ENCODE measurements at regions not wholly inside any gene's neighbourhood (a gene's known extent, or its start where the extent isn't known, plus 50 kb on each side); places are given as distances from the start of the nearest gene placed in this dataset.

DNA sequence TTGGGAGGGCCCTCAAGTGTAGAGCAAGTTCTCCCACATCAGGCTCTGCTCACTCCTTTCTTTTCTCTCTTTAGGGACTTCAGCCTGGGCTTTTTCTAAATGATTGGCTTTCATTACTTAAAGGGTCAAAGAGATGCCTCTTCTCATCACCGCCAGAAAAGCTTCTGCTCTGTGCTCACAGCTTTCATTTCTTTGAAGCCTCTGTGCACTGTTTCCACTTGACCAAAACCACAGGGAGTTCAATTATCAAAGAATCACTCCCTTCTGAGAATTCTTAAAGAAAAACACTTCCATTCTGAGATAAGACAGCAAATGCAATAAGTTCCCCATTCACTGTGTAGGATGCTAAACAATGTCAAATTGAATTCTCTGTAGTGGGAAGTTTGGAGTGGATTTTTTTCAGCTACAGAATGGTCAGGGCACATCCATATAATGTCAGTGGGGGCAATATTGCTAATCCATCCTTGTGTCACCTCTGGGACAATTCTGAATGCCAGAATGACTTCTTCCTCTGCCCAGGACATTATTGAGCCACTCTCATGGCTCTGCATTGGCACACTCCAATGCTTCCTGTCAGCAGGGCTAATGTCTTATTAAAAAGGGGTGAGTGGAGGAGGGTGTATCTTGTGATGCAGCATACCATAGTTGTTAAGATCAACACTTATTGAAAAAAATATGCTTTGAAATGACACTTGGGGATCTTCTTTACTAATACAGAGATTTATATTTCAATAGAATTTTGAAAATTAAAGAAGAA, 217.6 kb downstream of the SNCA start:
- Histone ChIP-seq H3K4me2 (ENCODE audit: low read length) (no peak overlapping the region), H4K20me1 (ENCODE audit: control insufficient read depth, insufficient read depth, low read depth, low read length) (no peaks in the 10 kb centered on the region)

DNA sequence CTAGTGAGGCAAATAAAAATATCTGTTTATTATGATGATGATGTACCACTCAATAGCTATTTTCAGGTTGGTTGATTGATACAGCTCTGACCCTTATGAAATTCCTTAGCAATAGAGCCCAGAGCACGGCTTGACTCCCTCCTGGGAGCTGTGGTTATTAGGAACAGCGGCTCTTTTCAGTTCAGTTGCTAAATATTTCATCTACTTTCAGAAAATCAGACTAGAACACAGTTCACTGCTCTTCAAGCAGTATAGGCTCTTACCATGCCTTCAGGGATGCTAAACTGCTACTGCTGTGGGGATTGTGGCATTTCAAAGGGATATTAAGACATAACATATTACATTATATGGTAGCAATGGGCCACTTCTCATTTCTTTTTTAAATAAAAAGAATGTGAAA, 218.8 kb downstream of the SNCA start:
- Histone ChIP-seq H3K27me3 (ENCODE audit: control insufficient read depth, low read length) (no peaks in the 10 kb centered on the region), H3K9me2 (replicated peaks; ENCODE audit: control insufficient read depth, low read length) (no peaks in the 10 kb centered on the region), H3K4me2 (ENCODE audit: low read length) (no peak overlapping the region), H3K9me3 (ENCODE audit: control insufficient read depth, insufficient read depth, low read length) (no peaks in the 10 kb centered on the region), H3K4me3 (ENCODE audit: low read length) (no peak overlapping the region), H3K79me2 (ENCODE audit: control insufficient read depth, low read length) (no peaks in the 10 kb centered on the region), H3F3A (ENCODE audit: control insufficient read depth, insufficient read depth) (no peaks in the 10 kb centered on the region), H3K27ac (ENCODE audit: low read depth, low read length) (no peak overlapping the region), H3K36me3 (ENCODE audit: control insufficient read depth, low read length) (no peaks in the 10 kb centered on the region), H4K20me1 (ENCODE audit: control insufficient read depth, insufficient read depth, low read depth, low read length) (no peaks in the 10 kb centered on the region), H3K4me1 (ENCODE audit: control insufficient read depth, low read length) (no peaks in the 10 kb centered on the region)
- TF ChIP-seq, protein P1, sequence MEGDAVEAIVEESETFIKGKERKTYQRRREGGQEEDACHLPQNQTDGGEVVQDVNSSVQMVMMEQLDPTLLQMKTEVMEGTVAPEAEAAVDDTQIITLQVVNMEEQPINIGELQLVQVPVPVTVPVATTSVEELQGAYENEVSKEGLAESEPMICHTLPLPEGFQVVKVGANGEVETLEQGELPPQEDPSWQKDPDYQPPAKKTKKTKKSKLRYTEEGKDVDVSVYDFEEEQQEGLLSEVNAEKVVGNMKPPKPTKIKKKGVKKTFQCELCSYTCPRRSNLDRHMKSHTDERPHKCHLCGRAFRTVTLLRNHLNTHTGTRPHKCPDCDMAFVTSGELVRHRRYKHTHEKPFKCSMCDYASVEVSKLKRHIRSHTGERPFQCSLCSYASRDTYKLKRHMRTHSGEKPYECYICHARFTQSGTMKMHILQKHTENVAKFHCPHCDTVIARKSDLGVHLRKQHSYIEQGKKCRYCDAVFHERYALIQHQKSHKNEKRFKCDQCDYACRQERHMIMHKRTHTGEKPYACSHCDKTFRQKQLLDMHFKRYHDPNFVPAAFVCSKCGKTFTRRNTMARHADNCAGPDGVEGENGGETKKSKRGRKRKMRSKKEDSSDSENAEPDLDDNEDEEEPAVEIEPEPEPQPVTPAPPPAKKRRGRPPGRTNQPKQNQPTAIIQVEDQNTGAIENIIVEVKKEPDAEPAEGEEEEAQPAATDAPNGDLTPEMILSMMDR (IDR thresholded peaks at IDR 0.05; ENCODE audit: low read depth, low read length, poor library complexity, severe bottlenecking) = no peak
- TF ChIP-seq EZH2phosphoT487 (IDR thresholded peaks at IDR 0.05; ENCODE audit: borderline replicate concordance, low read length) = no peak

More for the DNA sequence above, 217.6 kb downstream of the SNCA start:
- TF ChIP-seq, protein P1 (IDR thresholded peaks at IDR 0.05; ENCODE audit: low read depth, low read length, poor library complexity, severe bottlenecking) = no peak
- no peak for TF ChIP-seq EZH2phosphoT487 (IDR thresholded peaks at IDR 0.05; ENCODE audit: borderline replicate concordance, low read length)
- Histone ChIP-seq H3K79me2 (ENCODE audit: control insufficient read depth, low read length) (no peaks in the 10 kb centered on the region), H3K27me3 (ENCODE audit: control insufficient read depth, low read length) (no peaks in the 10 kb centered on the region), H3K36me3 (ENCODE audit: control insufficient read depth, low read length) (no peaks in the 10 kb centered on the region), H3K9me2 (replicated peaks; ENCODE audit: control insufficient read depth, low read length) (no peaks in the 10 kb centered on the region), H3F3A (ENCODE audit: control insufficient read depth, insufficient read depth) (no peaks in the 10 kb centered on the region), H3K27ac (ENCODE audit: low read depth, low read length) (no peak overlapping the region), H3K9me3 (ENCODE audit: control insufficient read depth, insufficient read depth, low read length) (no peaks in the 10 kb centered on the region), H3K4me1 (ENCODE audit: control insufficient read depth, low read length) (no peaks in the 10 kb centered on the region), H3K4me3 (ENCODE audit: low read length) (no peak overlapping the region)

DNA sequence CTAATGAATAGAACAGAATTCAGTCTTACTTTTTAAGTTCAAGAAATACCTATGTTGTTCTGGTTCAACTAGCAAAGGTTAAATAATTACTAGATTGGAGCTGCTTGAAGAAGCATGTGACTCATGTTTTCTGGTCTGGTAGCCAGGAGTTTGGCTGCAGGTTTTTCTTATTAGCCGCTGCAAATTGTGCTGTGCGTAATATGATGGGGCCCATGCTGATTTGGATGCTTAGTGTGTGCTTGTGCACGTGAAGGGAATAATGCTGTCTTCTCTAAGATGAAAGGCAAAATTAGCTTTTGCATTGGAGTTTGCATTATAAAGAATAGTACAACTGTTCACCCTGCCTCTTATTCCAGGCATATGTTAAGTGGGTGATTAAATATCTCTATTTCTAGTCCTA, 219.6 kb downstream of the SNCA start:
- Histone ChIP-seq H3K9me2 (replicated peaks; ENCODE audit: control insufficient read depth, low read length) (no peaks in the 10 kb centered on the region), H3K4me2 (ENCODE audit: low read length) (no peak overlapping the region), H3K79me2 (ENCODE audit: control insufficient read depth, low read length) (no peaks in the 10 kb centered on the region), H3K9me3 (ENCODE audit: control insufficient read depth, insufficient read depth, low read length) (no peaks in the 10 kb centered on the region), H3K27ac (ENCODE audit: low read depth, low read length) (no peak overlapping the region), H3F3A (ENCODE audit: control insufficient read depth, insufficient read depth) (no peaks in the 10 kb centered on the region), H4K20me1 (ENCODE audit: control insufficient read depth, insufficient read depth, low read depth, low read length) (no peaks in the 10 kb centered on the region), H3K36me3 (ENCODE audit: control insufficient read depth, low read length) (no peaks in the 10 kb centered on the region), H3K4me1 (ENCODE audit: control insufficient read depth, low read length) (no peaks in the 10 kb centered on the region), H3K4me3 (ENCODE audit: low read length) (no peak overlapping the region), H3K27me3 (ENCODE audit: control insufficient read depth, low read length) (no peaks in the 10 kb centered on the region)
- TF ChIP-seq EZH2phosphoT487 (IDR thresholded peaks at IDR 0.05; ENCODE audit: borderline replicate concordance, low read length) = no peak
- TF ChIP-seq, protein P1 (IDR thresholded peaks at IDR 0.05; ENCODE audit: low read depth, low read length, poor library complexity, severe bottlenecking) = no peak

Data from DOHH2 (cell line).